Heart left ventricle (tissue), 16 donors: ENCODE measurements at regions not wholly inside any gene's neighbourhood (a gene's known extent, or its start where the extent isn't known, plus 50 kb on each side); places are given as distances from the start of the nearest gene placed in this dataset.

Source experiments
- ATAC-seq, 4 donors: fragments of 200-7000 bp; cut with Tn5 transposase; one replicate each; pipeline ENCODE4 v1.9.1; 2020 to 2022; ENCODE audit warnings: moderate library complexity in 4 of 4, mild to moderate bottlenecking in 3 of 4, moderate number of reproducible peaks in 1 of 4
- DNase-seq, 5 donors: peaks; one replicate each; pipeline ENCODE4 v3.0.0-alpha.2; 2020
- H3K27ac ChIP-seq, 12 donors: fragments of 200-600 bp; sonication (generic) in 4 of 12; one replicate each; pipeline versions ENCODE4 v1.5.0 to v1.8.0; 2016 to 2022; ENCODE audit warnings: mild to moderate bottlenecking in 2 of 12
- H3K27me3 ChIP-seq, 9 donors: fragments of 200-600 bp; sonication (generic) in 2 of 9; one replicate each; pipeline versions ENCODE4 v1.5.1 to v1.8.0; 2016 to 2022; ENCODE audit warnings: mild to moderate bottlenecking in 3 of 9
- H3K36me3 ChIP-seq, 9 donors: fragments of 200-600 bp; sonication (generic) in 2 of 9; one replicate each; pipeline versions ENCODE4 v1.5.0 to v1.8.0; 2018 to 2022; ENCODE audit warnings: mild to moderate bottlenecking in 2 of 9
- H3K4me1 ChIP-seq, 12 donors: fragments of 200-600 bp; sonication (generic) in 4 of 12; one replicate each; pipeline versions ENCODE4 v1.5.0 to v1.8.0; 2016 to 2022; ENCODE audit warnings: mild to moderate bottlenecking in 3 of 12
- H3K4me3 ChIP-seq, 12 donors: fragments of 200-600 bp; sonication (generic) in 4 of 12; one replicate each; pipeline versions ENCODE4 v1.5.0 to v1.8.0; 2017 to 2022; ENCODE audit warnings: mild to moderate bottlenecking in 9 of 12, moderate library complexity in 4 of 12
- H3K9me3 ChIP-seq, 12 donors: fragments of 200-600 bp; sonication (generic) in 4 of 12; one replicate each; pipeline versions ENCODE4 v1.5.0 to v1.8.0; 2016 to 2022; ENCODE audit warnings: mild to moderate bottlenecking in 1 of 12
- CTCF ChIP-seq, 12 donors: fragments of 200-600 bp; sonication (generic) in 4 of 12; IDR thresholded peaks; one replicate each; pipeline versions ENCODE4 v1.5.0 to v1.8.0; 2018 to 2022; ENCODE audit warnings: antibody characterized with exemption in 12 of 12, mild to moderate bottlenecking in 5 of 12
- POLR2A ChIP-seq, 2 donors: fragments of 450-650 bp; IDR thresholded peaks; one replicate each; pipeline ENCODE4 v1.6.1; 2017; ENCODE audit warnings: antibody characterized with exemption in 2 of 2, mild to moderate bottlenecking in 2 of 2, moderate library complexity in 2 of 2
- WGBS, 4 donors: extraction: QIAGEN DNeasy Blood & Tissue Kit in 2 of 4; methylation state at CpG; one replicate each; pipeline versions ENCODE4 v1.1.5 to v1.1.7; 2013 to 2018; 5-methylcytosine and 5-hydroxymethylcytosine counted together
- intact Hi-C, 10 donors: fragments of 100-400 bp; cut with DNase I; formaldehyde crosslinking; loops; one replicate each; pipeline versions ENCODE4 v1.11.1 to v1.14.2; 2022
- donor health status: ischemic (EF 13 %, LVEDD 7.1; RV severe dilation, severe dysfunction).
- donor health status: healthy with polysubstance abuse.
- donor health status: DM: no; HTN: yes; CAD: no.
- donor health status: DM: no; HTN: no; CAD: no.
- donor health status: ischemic (EF 25% LVEDD 6.9; RV normal size, moderate dysfunction).
- donor health status: ischemic (EF 25% LVEDD 5.7; RV mildly dilated, moderate dysfunction).
- donor health status: healthy.
- donor health status: DM: yes; HTN: yes; CAD: no.
- donor health status: ischemic (EF 35%, LVEDD 5.7; RV mildly dilated, moderate dysfunction).
- donor health status: nonischemic (EF 11% LVEDD 7.7; RV severe dilation, severe dysfunction).
- donor health status: DM: yes; HTN: yes; CAD: no.
- donor health status: PGD.
- donor health status: ischemic (EF 29% LVEDD 5.4; RV normal size, mild dysfunction).
- donor health status: nonischemic (EF 23%, LVEDD 6.1; RV moderate dilation, normal function).

DNA sequence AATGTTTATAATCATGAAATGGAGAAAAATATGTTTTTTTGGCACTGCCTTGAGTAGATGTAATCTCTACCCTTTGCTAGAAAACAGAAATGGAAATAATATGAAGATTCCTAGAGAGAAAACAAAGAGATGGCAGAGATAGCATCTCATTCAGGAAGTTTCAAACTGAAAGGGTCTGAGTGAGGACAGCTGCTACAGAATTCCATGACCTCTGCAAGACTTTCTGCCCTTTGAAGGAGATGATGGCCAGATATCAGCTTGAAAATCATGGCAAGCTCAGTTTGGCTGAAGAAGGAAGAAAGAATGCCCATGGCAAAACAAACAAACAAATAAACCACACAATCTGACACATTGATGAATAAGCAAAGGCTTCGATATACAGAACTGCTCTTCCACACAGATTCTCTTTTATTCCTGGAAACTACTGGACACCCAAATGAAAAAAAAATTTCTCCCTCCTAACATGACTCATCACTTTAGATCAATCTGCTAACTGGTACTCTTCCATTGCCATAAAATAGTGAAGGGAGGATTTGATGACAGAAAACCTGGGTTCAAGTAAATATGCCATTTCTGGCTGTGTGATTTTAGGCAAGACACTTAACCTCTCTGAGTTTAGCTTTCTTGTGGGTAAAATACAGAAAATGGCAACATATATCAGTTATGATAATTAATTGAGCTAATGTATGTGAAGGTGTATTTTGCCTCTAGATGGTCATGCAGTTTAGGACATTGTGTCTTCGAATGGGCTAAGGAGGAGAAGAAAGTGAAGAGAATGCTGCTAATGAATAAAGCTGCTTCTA, 105.9 kb upstream of the SPACA1 start:
- intact Hi-C loops = no loop called here
- ATAC-seq (no peak), DNase-seq (no peak)
- no peak for TF ChIP-seq POLR2A (IDR thresholded peaks at IDR 0.05)
- TF ChIP-seq CTCF (IDR thresholded peaks at IDR 0.05) = no peak
- no peaks in the 10 kb centered on the region for H3K36me3 ChIP-seq
- no peak overlapping the region for H3K27ac ChIP-seq
- peaks cover 0 to 15% (median 2%) of the 10 kb centered on the region in 12 donors for H3K4me1 ChIP-seq
- no peak overlapping the region for H3K4me3 ChIP-seq
- H3K27me3 ChIP-seq = no peaks in the 10 kb centered on the region
- no peaks in the 10 kb centered on the region for H3K9me3 ChIP-seq
- WGBS, 4 donors = 77 to 81% (median 79%) methylated on average over 2 of the region's 2 CpGs

GRCh38 chr6:87939776-87940175, 107.9 kb upstream of the SPACA1 start:
- DNase-seq (no peak), ATAC-seq (no peak)
- Histone ChIP-seq H3K27ac (no peak overlapping the region), H3K27me3 (no peaks in the 10 kb centered on the region), H3K36me3 (no peaks in the 10 kb centered on the region), H3K4me3 (no peak overlapping the region), H3K4me1 (peaks cover 0 to 7% (median 0%) of the 10 kb centered on the region in 12 donors), H3K9me3 (no peaks in the 10 kb centered on the region)
- intact Hi-C loops = loop anchor here in 5 of 10 donors (10.0 kb wide), 2 partner anchors 555 to 845 kb away; no protein-coding TSS in a partner anchor
- WGBS, 4 donors = 86 to 93% (median 90%) methylated on average over 1 of the region's 1 CpG
- TF ChIP-seq CTCF (IDR thresholded peaks at IDR 0.05) (no peak), POLR2A (IDR thresholded peaks at IDR 0.05) (no peak)

DNA sequence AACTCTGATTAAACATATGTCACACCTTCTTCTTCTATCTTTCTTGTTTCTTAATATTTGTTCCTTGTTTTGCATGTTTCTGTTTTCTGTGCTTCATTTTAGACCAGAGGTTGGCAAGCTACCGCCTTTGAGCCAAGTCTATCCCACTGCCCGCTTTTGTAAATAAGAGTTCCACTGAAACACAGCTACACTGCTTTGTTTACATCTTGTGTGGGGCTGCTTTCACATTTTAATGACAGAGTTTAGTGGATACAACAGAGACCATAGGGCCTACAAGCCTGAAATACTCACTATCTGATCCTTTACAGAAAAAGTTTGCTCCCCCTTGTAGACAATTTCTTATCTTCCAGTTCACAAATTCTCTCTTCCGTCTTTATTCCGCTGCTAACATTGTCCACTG, 109.4 kb upstream of the SPACA1 start:
- 91 to 95% (median 93%) methylated on average over 4 of the region's 4 CpGs for whole genome bisulfite sequencing, 4 donors
- no peaks in the 10 kb centered on the region for H3K27me3 ChIP-seq
- no peak overlapping the region for H3K27ac ChIP-seq
- DNase-seq = no peak
- intact Hi-C loops = loop anchor here in 5 of 10 donors (10.0 kb wide), 2 partner anchors 557 to 847 kb away; no protein-coding TSS in a partner anchor
- H3K4me1 ChIP-seq = no peaks in the 10 kb centered on the region
- no peaks in the 10 kb centered on the region for H3K9me3 ChIP-seq
- no peak for TF ChIP-seq POLR2A (IDR thresholded peaks at IDR 0.05)
- no peak for TF ChIP-seq CTCF (IDR thresholded peaks at IDR 0.05)
- no peak for ATAC-seq
- H3K36me3 ChIP-seq = no peaks in the 10 kb centered on the region
- no peak overlapping the region for H3K4me3 ChIP-seq

DNA sequence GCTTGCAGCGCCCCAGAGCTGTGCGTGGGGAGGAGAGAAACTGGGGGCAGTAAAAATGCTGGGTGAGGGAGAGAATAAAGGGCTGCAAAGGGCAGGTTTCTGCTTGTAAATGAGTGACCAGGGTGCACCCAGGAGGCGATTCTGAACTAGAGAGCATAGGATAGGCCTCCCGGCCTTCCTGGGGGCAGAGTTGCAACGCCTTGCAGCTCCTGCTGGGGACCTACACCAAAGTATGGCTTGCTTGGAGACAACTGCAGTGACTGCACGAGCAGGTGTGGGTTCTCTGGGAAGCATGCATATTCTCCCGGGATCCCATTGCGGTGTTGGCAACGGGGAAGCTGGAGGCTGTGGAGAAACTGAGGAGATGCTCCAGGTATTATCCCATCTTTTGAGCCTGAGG, 111.6 kb upstream of the SPACA1 start:
- 82 to 88% (median 84%) methylated on average over 9 of the region's 9 CpGs for WGBS, 4 donors
- ATAC-seq = no peak
- intact Hi-C loops = loop anchor here in 5 of 10 donors (10.0 kb wide), 2 partner anchors 559 to 849 kb away; no protein-coding TSS in a partner anchor

More for the DNA sequence above, 111.6 kb upstream of the SPACA1 start:
- no peak for TF ChIP-seq POLR2A (IDR thresholded peaks at IDR 0.05)
- TF ChIP-seq CTCF (IDR thresholded peaks at IDR 0.05) = no peak
- no peaks in the 10 kb centered on the region for H3K36me3 ChIP-seq
- DNase-seq = no peak
- H3K4me3 ChIP-seq = no peak overlapping the region
- no peak overlapping the region for H3K27ac ChIP-seq
- no peaks in the 10 kb centered on the region for H3K4me1 ChIP-seq
- no peaks in the 10 kb centered on the region for H3K9me3 ChIP-seq
- no peaks in the 10 kb centered on the region for H3K27me3 ChIP-seq
